IgD-negative memory B cell (primary cell): ENCODE measurements at regions not wholly inside any gene's neighbourhood (a gene's known extent, or its start where the extent isn't known, plus 50 kb on each side); places are given as distances from the start of the nearest gene placed in this dataset.

Experiments used
- H3K27ac Mint-ChIP-seq, 3 donors: one replicate each; pipeline ENCODE4 v1.8.0; 2020 to 2022; ENCODE audit warnings: mild to moderate bottlenecking in 3 of 3, mixed read lengths in 3 of 3, moderate library complexity in 1 of 3
- H3K27me3 Mint-ChIP-seq: one replicate; pipeline ENCODE4 v1.8.0; 2021; ENCODE audit warnings: mixed read lengths
- H3K36me3 Mint-ChIP-seq: one replicate; pipeline ENCODE4 v1.8.0; 2020; ENCODE audit warnings: mild to moderate bottlenecking, mixed read lengths
- H3K4me1 Mint-ChIP-seq, 3 donors: one replicate each; pipeline ENCODE4 v1.8.0; 2020 to 2022; ENCODE audit warnings: mixed read lengths in 3 of 3, mild to moderate bottlenecking in 1 of 3
- H3K4me3 Mint-ChIP-seq, 4 donors: one replicate each; pipeline ENCODE4 v1.8.0; 2020 to 2022; ENCODE audit warnings: mild to moderate bottlenecking in 4 of 4, mixed read lengths in 4 of 4, moderate library complexity in 3 of 4
- H3K9me3 Mint-ChIP-seq, 3 donors: one replicate each; pipeline ENCODE4 v1.8.0; 2020 to 2021; ENCODE audit warnings: mixed read lengths in 3 of 3, mild to moderate bottlenecking in 1 of 3

- Mint-ChIP-seq H3K27ac (no peak overlapping the region), H3K4me1 (no peaks in the 10 kb centered on the region), H3K36me3 (peaks cover 2% of the 10 kb centered on the region), H3K27me3 (peaks cover 1% of the 10 kb centered on the region), H3K9me3 (peaks cover 0 to 3% (median 0%) of the 10 kb centered on the region in 3 donors), H3K4me3 (no peak overlapping the region)
These were observed 453.3 kb downstream of the KIF16B start for GRCh38 chr20:16119909-16120308.

- Mint-ChIP-seq H3K9me3 (peaks cover 0 to 3% (median 2%) of the 10 kb centered on the region in 3 donors), H3K36me3 (peaks cover 2% of the 10 kb centered on the region), H3K27ac (no peak overlapping the region), H3K4me3 (no peak overlapping the region), H3K27me3 (peaks cover 2% of the 10 kb centered on the region), H3K4me1 (peaks cover 3 to 13% (median 13%) of the 10 kb centered on the region in 3 donors)
These were observed 457.2 kb downstream of the KIF16B start for GRCh38 chr20:16115911-16116552.

DNA sequence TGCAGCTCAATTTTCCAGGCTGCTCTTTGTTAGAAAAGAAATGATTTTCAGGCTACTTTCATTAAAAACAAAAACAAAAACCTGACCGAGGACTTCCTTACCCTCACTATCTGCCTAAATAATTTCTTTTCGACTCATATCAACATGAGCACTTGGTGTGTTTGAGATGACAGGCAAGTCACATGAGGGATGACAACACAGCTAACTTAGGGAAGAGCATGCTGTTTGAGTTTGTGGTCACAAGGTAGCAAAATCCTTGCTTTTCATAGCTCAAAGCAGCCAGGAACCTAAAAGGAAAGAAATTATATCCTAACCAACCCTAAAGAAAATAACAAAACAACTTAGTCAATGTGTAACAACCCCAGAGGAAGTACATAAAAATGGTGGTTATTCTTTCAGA lies 459.5 kb downstream of the KIF16B start:
- H3K4me1 Mint-ChIP-seq, result peaks cover 3 to 13% (median 13%) of the 10 kb centered on the region in 3 donors

DNA sequence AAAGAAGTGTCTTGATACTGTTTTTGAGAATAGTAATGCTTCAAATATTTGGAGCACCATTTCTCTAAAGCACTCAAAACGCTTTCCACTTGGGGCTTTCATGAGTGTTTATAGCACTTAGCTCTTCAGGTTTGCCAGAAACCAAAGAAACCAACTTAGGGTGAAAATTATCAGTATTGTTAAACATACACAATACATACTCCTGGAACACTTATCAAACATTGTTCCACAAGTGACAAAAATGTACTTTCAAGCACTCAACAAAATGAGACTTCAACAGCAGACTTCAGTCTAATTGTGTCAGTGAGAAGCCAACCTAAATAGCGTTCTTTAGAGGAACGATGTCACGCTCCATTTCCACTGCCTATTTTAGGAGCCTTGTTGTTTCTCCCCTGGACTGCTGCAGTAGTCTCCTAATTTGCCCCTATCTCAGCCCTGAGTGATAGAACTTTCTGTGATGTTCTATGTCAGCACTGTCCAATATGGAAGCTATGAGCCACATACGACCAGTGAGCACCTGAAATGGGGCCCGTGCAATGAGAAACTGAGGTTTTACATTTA lies 461.3 kb downstream of the KIF16B start:
- Mint-ChIP-seq H3K27me3 (peaks cover 2% of the 10 kb centered on the region), H3K9me3 (peaks cover 0 to 2% (median 0%) of the 10 kb centered on the region in 3 donors), H3K4me3 (peak overlapping the region in 1 of 4 donors; percentile 40), H3K4me1 (peaks cover 3 to 13% (median 13%) of the 10 kb centered on the region in 3 donors), H3K27ac (no peak overlapping the region), H3K36me3 (peaks cover 3% of the 10 kb centered on the region)

More for the DNA sequence above, 459.5 kb downstream of the KIF16B start:
- H3K4me3 Mint-ChIP-seq, result no peak overlapping the region
- H3K27me3 Mint-ChIP-seq, result peaks cover 2% of the 10 kb centered on the region
- peaks cover 3% of the 10 kb centered on the region for H3K36me3 Mint-ChIP-seq
- no peak overlapping the region for H3K27ac Mint-ChIP-seq
- peaks cover 0 to 2% (median 2%) of the 10 kb centered on the region in 3 donors for H3K9me3 Mint-ChIP-seq

DNA sequence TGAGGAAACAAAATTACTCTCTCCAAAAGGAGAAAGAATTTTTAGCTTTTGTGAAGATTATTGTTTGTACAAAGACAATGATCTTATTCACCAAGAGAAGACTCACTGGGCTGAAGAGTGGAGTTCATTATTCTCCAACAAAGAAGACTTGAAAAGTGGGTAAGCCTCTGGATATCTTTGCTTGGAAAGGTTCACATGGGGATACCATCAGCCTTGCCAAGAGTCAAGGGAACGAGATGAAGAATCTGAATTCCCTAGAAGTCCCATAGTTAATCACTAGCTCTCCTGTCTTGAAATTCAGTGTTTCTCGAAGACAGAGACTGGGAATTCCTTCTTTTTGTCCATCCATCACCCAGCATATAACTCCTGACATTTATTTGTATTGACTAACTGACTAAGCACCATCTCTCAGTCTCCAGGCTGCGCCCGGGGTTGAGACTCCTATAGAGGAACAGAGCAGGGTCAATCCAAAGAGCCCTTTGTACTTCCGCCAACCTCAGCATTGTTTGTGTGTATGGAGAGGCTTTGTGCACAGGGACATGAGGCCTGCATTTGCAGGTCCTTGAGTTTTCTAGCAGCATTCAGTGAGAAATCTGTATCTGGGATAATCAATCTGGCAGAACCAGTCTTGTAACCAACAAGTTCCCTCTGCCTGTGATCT lies 461.9 kb downstream of the KIF16B start:
- Mint-ChIP-seq H3K4me1 (peaks cover 3 to 13% (median 13%) of the 10 kb centered on the region in 3 donors), H3K9me3 (peaks cover 0 to 2% (median 0%) of the 10 kb centered on the region in 3 donors), H3K27ac (no peak overlapping the region), H3K4me3 (no peak overlapping the region), H3K36me3 (peaks cover 3% of the 10 kb centered on the region), H3K27me3 (peaks cover 2% of the 10 kb centered on the region)

DNA sequence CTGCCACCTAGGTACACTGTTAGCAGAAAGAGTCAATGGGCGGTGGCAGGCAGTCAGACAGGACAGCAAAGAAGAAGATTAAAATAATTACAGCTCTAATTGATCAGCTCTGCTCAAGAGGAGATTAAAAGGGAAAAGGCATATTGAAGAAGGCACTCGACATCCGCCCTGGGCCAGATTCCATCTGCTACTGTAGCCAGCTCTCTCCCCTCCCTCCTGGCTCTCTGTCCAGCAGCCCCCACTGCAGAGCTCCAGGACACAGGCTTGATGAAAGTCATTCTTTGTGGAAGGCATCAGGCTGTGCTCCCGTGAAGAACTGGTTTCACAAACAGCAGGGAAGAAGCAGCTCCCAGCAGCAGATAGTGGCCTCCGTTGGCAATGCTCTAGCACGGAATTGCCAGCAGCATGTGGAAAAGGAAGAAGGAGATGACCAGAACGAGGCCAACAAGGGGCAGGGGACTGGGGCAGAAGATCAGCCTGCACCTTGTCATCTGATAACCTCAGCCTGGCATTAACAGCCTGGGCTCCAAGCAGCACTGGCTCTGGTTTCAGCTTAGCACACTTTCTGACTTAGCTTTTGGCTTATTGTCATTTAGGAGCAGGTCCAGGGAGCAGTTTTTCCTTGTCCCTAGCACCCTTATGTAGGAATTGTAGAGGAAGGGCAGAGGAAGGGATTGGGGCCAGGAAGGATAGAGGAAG lies 465.9 kb downstream of the KIF16B start:
- no peak overlapping the region for H3K27ac Mint-ChIP-seq
- H3K36me3 Mint-ChIP-seq, result peaks cover 5% of the 10 kb centered on the region
- H3K4me1 Mint-ChIP-seq, result peaks cover 3 to 13% (median 7%) of the 10 kb centered on the region in 3 donors
- H3K9me3 Mint-ChIP-seq, result peaks cover 0 to 2% (median 0%) of the 10 kb centered on the region in 3 donors
- H3K4me3 Mint-ChIP-seq, result no peak overlapping the region
- peaks cover 1% of the 10 kb centered on the region for H3K27me3 Mint-ChIP-seq

DNA sequence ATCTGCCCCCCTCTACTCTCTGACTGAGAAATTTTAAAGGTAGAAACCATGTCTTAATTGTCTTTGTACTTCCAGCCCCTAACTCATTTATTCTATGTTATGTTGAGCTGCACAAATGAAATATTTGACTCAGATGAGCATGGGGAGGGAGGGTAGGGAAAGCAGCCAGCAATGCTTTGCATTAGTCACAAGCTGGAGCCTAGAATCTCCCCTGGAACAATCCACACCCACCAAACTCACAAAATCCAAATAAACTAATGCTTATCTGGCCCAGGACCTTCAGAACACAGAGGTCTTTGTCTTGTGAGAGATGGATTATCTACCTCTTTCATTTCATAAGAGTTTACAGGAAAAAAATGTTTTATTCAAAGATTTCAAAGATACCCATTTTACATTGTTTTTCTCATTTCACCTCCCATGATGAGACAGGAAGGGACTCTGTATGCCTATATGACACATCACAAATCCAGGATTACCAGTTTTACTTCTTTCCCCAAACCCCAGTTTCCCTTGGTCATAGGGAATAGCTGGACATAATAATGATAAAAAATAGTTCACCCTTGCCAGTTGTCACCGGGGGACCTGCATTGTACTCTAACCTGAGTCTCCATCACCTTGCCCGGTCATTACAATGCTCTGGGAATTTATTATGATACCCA lies 466.9 kb downstream of the KIF16B start:
- Mint-ChIP-seq H3K36me3 (peaks cover 5% of the 10 kb centered on the region), H3K27ac (no peak overlapping the region), H3K9me3 (peaks cover 0 to 2% (median 0%) of the 10 kb centered on the region in 3 donors)

DNA sequence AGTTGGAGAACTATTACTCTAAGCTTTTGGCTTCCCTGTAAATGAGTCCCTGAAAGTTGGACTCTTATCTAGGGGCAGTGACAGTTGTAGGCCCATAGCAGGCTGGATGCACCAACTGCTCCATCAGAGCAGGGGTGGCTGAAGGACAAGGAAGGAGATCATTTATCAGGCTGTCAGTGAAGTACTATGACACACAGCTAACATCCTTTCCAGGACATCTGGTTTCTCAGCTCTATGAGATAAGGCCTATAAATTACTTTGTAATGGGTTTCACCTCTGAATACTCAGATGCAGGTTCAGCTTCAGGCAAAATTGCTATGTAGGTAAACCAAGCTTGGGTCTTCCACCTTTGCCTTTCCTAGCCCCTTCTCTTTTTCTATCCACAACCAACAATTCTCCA lies 468.5 kb downstream of the KIF16B start:
- peaks cover 2% of the 10 kb centered on the region for H3K36me3 Mint-ChIP-seq
- H3K9me3 Mint-ChIP-seq, result peaks cover 0 to 2% (median 0%) of the 10 kb centered on the region in 3 donors
- peaks cover 2% of the 10 kb centered on the region for H3K27me3 Mint-ChIP-seq
- H3K4me1 Mint-ChIP-seq, result peaks cover 3 to 14% (median 4%) of the 10 kb centered on the region in 3 donors
- H3K4me3 Mint-ChIP-seq, result no peak overlapping the region
- H3K27ac Mint-ChIP-seq, result peak overlapping the region in 1 of 3 donors; percentile 10

More for the DNA sequence above, 466.9 kb downstream of the KIF16B start:
- Mint-ChIP-seq H3K4me1 (peaks cover under 1 to 9% (median 5%) of the 10 kb centered on the region in 3 donors), H3K27me3 (peaks cover 2% of the 10 kb centered on the region), H3K4me3 (no peak overlapping the region)
